VCaP (cell line): ENCODE measurements at regions not wholly inside any gene's neighbourhood (a gene's known extent, or its start where the extent isn't known, plus 50 kb on each side); places are given as distances from the start of the nearest gene placed in this dataset.

Source experiments
- H3K27ac ChIP-seq: fragments of 450-650 bp; 2 replicates; pipeline ENCODE4 v1.5.1; 2017
- CTCF ChIP-seq: fragments of 450-650 bp; conservative IDR thresholded peaks from 2 replicates; pipeline ENCODE4 v1.5.1; 2017; ENCODE audit warnings: mild to moderate bottlenecking, moderate library complexity

GRCh38 chr5:98518754-98519153 lies 254.7 kb upstream of the RGMB start:
- no peak for TF ChIP-seq CTCF
- H3K27ac ChIP-seq: no peak overlapping the region

GRCh38 chr5:98519571-98519970 lies 253.9 kb upstream of the RGMB start:
- no peak overlapping the region for H3K27ac ChIP-seq
- no peak for TF ChIP-seq CTCF

- no peak overlapping the region for H3K27ac ChIP-seq
- TF ChIP-seq CTCF: no peak
These were observed 251.6 kb upstream of the RGMB start for GRCh38 chr5:98521821-98522220.

GRCh38 chr5:98524773-98525172 lies 248.7 kb upstream of the RGMB start:
- TF ChIP-seq CTCF: no peak
- no peak overlapping the region for H3K27ac ChIP-seq

- no peak overlapping the region for H3K27ac ChIP-seq
- TF ChIP-seq CTCF: no peak
These were observed 245.6 kb upstream of the RGMB start for GRCh38 chr5:98527846-98528245.

GRCh38 chr5:98529321-98529720 lies 244.1 kb upstream of the RGMB start:
- no peak overlapping the region for H3K27ac ChIP-seq
- TF ChIP-seq CTCF: no peak

- no peak overlapping the region for H3K27ac ChIP-seq
- TF ChIP-seq CTCF: no peak
These were observed 243.2 kb upstream of the RGMB start for GRCh38 chr5:98530224-98530623.

- no peak for TF ChIP-seq CTCF
- no peak overlapping the region for H3K27ac ChIP-seq
These were observed 237.6 kb upstream of the RGMB start for GRCh38 chr5:98535901-98536300.
